ENCODE measurements at regions not wholly inside any gene's neighbourhood (a gene's known extent, or its start where the extent isn't known, plus 50 kb on each side); places are given as distances from the start of the nearest gene placed in this dataset.

DNA sequence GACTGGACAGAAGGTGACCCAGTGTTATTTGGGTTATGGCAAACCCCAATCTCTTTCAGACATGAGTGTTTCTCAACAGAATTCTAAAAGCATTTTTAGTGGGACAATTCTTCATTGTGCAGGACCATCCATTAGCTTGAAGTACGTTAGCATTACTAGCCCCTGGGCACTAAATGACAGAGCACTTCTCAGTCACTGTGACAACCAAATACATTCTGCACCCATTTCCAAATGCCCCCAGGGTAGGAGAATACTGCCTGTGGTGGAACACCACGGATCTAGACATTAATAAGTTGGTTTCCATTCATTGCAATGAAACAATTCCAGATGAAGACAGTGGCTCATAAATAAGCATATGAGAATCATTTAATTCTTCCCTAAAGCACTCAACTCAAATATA lies 102.4 kb upstream of the FRMD4A start:
- TF ChIP-seq, protein P1, sequence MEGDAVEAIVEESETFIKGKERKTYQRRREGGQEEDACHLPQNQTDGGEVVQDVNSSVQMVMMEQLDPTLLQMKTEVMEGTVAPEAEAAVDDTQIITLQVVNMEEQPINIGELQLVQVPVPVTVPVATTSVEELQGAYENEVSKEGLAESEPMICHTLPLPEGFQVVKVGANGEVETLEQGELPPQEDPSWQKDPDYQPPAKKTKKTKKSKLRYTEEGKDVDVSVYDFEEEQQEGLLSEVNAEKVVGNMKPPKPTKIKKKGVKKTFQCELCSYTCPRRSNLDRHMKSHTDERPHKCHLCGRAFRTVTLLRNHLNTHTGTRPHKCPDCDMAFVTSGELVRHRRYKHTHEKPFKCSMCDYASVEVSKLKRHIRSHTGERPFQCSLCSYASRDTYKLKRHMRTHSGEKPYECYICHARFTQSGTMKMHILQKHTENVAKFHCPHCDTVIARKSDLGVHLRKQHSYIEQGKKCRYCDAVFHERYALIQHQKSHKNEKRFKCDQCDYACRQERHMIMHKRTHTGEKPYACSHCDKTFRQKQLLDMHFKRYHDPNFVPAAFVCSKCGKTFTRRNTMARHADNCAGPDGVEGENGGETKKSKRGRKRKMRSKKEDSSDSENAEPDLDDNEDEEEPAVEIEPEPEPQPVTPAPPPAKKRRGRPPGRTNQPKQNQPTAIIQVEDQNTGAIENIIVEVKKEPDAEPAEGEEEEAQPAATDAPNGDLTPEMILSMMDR (IDR thresholded peaks at IDR 0.05) = no peak
- TF ChIP-seq POLR2A (IDR thresholded peaks at IDR 0.05) = no peak

Measured in body of pancreas (tissue), 4 donors.